Smooth muscle cell (in vitro differentiated cells): ENCODE measurements at regions not wholly inside any gene's neighbourhood (a gene's known extent, or its start where the extent isn't known, plus 50 kb on each side); places are given as distances from the start of the nearest gene placed in this dataset.

Source experiments
- DNase-seq: peaks from one replicate; lab custom pipeline; 2025; ENCODE audit not compliant: unreplicated experiment; lab: John Stamatoyannopoulos, UW
- H2AFZ ChIP-seq: fragments of 200-600 bp; sonication (generic); 2 replicates; pipeline ENCODE4 v1.6.0; 2016; ENCODE audit warnings: antibody characterized with exemption, low read depth, mild to moderate bottlenecking
- H3F3A ChIP-seq: fragments of 200-600 bp; sonication (generic); 2 replicates; pipeline ENCODE4 v1.6.0; 2017; ENCODE audit warnings: antibody characterized with exemption, low read depth
- H3K27ac ChIP-seq: fragments of 200-600 bp; sonication (generic); 2 replicates; pipeline ENCODE4 v1.5.1; 2016; ENCODE audit warnings: low read depth, mild to moderate bottlenecking
- H3K27me3 ChIP-seq: fragments of 200-600 bp; sonication (generic); 2 replicates; pipeline ENCODE4 v1.6.1; 2016; ENCODE audit warnings: low read depth, mild to moderate bottlenecking
- H3K36me3 ChIP-seq: fragments of 200-600 bp; sonication (generic); 2 replicates; pipeline ENCODE4 v1.5.1; 2016; ENCODE audit warnings: low read depth
- H3K4me1 ChIP-seq: fragments of 200-600 bp; sonication (generic); 2 replicates; pipeline ENCODE4 v1.5.1; 2016; ENCODE audit warnings: low read depth
- H3K4me2 ChIP-seq: fragments of 200-600 bp; sonication (generic); 2 replicates; pipeline ENCODE4 v1.6.0; 2016; ENCODE audit warnings: mild to moderate bottlenecking
- H3K4me3 ChIP-seq: fragments of 200-600 bp; sonication (generic); 2 replicates; pipeline ENCODE4 v1.5.1; 2016; ENCODE audit warnings: mild to moderate bottlenecking
- H3K79me2 ChIP-seq: fragments of 200-600 bp; sonication (generic); 2 replicates; pipeline ENCODE4 v1.6.0; 2016; ENCODE audit warnings: low read depth, mild to moderate bottlenecking
- H3K9ac ChIP-seq: fragments of 200-600 bp; sonication (generic); 2 replicates; pipeline ENCODE4 v1.6.0; 2016; ENCODE audit warnings: low read depth
- H3K9me3 ChIP-seq: fragments of 200-600 bp; sonication (generic); replicated peaks from 2 replicates; pipeline ENCODE4 v1.5.1; 2016; ENCODE audit warnings: low read depth
- H4K20me1 ChIP-seq: fragments of 200-600 bp; sonication (generic); 2 replicates; pipeline ENCODE4 v1.6.0; 2016; ENCODE audit warnings: low read depth
- WGBS: methylation state at CpG from one replicate; pipeline ENCODE4 v1.1.7; 2016; ENCODE audit warnings: low lambda C conversion rate; 5-methylcytosine and 5-hydroxymethylcytosine counted together
- TF ChIP-seq, protein P1 (sequence below): fragments of 200-600 bp; sonication (generic); IDR thresholded peaks from 2 replicates; pipeline ENCODE4 v1.5.1; 2017; ENCODE audit warnings: borderline replicate concordance, mild to moderate bottlenecking, antibody characterized with exemption; ENCODE audit not compliant: insufficient read depth, poor library complexity, severe bottlenecking

DNA sequence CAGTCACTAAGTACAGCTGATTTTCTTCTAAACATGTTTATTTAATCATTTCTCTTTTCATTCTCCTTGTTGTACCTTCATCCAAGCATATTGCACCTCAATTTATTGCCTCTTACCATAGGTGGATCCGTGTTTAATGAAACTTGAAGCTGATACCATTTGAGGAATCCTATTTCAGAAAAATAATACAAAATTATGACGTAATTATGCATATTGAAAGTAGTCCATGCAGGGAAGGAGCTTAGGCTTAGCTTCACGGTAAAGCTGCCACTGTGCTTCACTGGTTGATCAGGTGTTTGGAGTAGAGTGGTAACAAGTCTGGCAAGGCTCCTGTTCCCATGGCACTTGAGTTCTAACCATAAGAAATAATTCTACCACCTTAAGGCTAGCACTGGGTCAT lies 61.0 kb upstream of the CLEC14A start:
- H3K36me3 ChIP-seq: no peaks in the 10 kb centered on the region

DNA sequence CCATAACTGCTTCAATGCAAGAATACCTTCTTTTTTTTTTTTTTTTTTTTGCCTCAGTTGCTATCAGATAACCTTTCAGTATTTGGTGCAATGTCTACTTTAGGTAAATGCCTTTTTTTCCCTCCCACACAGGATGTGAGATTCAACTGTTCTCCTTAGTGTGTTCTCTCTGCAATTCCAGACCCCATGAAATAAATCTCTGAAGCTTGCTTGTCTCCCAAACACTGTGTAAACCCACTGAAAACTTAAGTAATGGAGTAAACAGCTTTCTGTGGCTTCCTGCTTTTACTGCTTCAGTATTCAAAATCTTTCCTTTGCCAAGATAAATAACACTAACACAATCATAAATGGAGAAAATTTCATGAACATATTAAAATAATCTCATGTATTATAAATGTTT lies 55.8 kb upstream of the CLEC14A start:
- Histone ChIP-seq H3K27me3 (no peaks in the 10 kb centered on the region), H3F3A (no peaks in the 10 kb centered on the region), H3K79me2 (no peaks in the 10 kb centered on the region), H2AFZ (peak overlapping the region; percentile 58), H3K9ac (no peak overlapping the region), H4K20me1 (no peaks in the 10 kb centered on the region), H3K36me3 (no peaks in the 10 kb centered on the region), H3K4me1 (peaks cover 23% of the 10 kb centered on the region), H3K27ac (no peak overlapping the region), H3K9me3 (no peaks in the 10 kb centered on the region), H3K4me2 (peak overlapping the region; percentile 75), H3K4me3 (no peak overlapping the region)
- TF ChIP-seq, protein P1, sequence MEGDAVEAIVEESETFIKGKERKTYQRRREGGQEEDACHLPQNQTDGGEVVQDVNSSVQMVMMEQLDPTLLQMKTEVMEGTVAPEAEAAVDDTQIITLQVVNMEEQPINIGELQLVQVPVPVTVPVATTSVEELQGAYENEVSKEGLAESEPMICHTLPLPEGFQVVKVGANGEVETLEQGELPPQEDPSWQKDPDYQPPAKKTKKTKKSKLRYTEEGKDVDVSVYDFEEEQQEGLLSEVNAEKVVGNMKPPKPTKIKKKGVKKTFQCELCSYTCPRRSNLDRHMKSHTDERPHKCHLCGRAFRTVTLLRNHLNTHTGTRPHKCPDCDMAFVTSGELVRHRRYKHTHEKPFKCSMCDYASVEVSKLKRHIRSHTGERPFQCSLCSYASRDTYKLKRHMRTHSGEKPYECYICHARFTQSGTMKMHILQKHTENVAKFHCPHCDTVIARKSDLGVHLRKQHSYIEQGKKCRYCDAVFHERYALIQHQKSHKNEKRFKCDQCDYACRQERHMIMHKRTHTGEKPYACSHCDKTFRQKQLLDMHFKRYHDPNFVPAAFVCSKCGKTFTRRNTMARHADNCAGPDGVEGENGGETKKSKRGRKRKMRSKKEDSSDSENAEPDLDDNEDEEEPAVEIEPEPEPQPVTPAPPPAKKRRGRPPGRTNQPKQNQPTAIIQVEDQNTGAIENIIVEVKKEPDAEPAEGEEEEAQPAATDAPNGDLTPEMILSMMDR: no peak
- DNase-seq: no peak

More for the DNA sequence above, 61.0 kb upstream of the CLEC14A start:
- Histone ChIP-seq H3K79me2 (no peaks in the 10 kb centered on the region), H3F3A (no peaks in the 10 kb centered on the region), H3K27ac (no peak overlapping the region), H3K9ac (no peak overlapping the region), H4K20me1 (no peaks in the 10 kb centered on the region), H3K9me3 (no peaks in the 10 kb centered on the region), H3K4me1 (peaks cover 8% of the 10 kb centered on the region), H2AFZ (no peak overlapping the region), H3K4me3 (no peak overlapping the region), H3K4me2 (no peak overlapping the region), H3K27me3 (no peaks in the 10 kb centered on the region)
- TF ChIP-seq, protein P1: no peak
- WGBS: 69% methylated on average over 3 of the region's 3 CpGs
- DNase-seq: no peak

DNA sequence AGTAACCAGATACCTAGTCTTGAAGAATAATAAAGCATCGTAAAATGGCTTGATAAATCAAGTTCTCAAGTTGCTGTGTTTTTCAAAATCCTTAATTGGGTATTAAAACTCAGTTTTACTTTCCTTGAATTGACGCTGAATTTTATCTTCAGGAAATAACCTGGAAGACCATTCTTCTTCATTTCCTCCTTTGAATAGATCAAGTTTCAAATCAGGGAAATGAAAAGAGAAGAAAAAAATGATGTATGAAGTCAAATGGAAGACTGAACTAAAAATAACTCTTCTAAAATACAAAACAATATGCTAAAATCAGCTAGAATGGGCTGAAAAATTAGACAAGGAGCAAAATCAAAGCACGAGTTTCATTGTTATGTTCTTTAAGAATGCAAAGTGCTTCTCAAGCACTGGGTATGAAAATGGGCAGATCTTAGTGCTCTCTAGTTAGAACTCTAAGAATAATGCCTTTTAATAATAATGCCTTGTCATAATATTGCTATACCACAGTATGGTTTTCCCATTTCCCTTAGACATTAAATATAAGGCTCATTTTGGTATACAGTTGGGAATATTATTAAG lies 54.6 kb upstream of the CLEC14A start:
- Histone ChIP-seq H3K4me3 (no peak overlapping the region), H4K20me1 (no peaks in the 10 kb centered on the region), H3F3A (no peaks in the 10 kb centered on the region), H3K27ac (peak overlapping the region; percentile 30), H3K9ac (no peak overlapping the region), H3K4me1 (peaks cover 23% of the 10 kb centered on the region), H3K36me3 (no peaks in the 10 kb centered on the region), H3K4me2 (peak overlapping the region; percentile 75), H3K27me3 (no peaks in the 10 kb centered on the region), H3K9me3 (no peaks in the 10 kb centered on the region), H2AFZ (peak overlapping the region; percentile 58), H3K79me2 (no peaks in the 10 kb centered on the region)
- TF ChIP-seq, protein P1: no peak
- no peak for DNase-seq
- WGBS: 61% methylated on average over 3 of the region's 3 CpGs
